GM19463 (cell line): ENCODE measurements at regions not wholly inside any gene's neighbourhood (a gene's known extent, or its start where the extent isn't known, plus 50 kb on each side); places are given as distances from the start of the nearest gene placed in this dataset.

Experiments
- ATAC-seq: cut with Tn5 transposase; IDR thresholded peaks from one replicate; pipeline ENCODE4 v1.9.1; 2021; ENCODE audit warnings: mild to moderate bottlenecking, moderate library complexity; ENCODE audit not compliant: unreplicated experiment

DNA sequence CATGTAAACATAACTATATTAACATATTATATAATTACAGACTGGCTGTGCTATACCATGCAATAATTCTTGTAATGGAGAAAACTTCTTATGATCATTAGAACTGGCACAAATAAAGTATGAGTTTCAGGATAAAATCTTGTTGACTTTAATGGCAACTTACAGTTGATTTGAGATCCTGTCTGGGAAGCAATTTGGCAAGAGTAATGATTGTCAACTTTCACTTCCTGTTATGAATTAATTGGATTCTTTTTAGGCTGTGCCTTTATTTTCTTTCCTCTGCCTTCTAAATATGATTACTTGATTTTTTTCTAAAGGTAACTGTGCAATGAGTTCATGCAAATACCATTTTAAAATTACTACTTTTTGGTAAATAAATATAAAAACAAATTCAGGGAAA lies 158.1 kb upstream of the B3GAT2 start:
- no peak for ATAC-seq

DNA sequence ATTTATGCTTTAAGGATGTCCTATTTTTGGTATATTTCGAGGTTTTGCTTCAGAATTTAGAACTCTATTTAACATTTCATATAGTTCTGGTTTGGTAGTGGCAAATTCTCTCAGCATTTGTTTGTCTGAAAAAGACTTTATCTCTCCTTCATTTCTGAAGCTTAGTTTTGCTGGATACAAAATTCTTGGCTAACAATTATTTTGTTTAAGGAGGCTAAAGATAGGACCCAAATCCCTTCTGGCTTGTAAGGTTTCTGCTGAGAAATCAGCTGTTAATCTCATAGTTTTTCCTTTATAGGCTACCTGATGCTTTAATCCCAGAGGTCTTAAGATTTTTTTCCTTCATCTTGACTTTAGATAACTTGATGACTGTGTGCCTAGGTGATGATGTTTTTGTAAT lies 162.7 kb upstream of the B3GAT2 start:
- ATAC-seq, result no peak

DNA sequence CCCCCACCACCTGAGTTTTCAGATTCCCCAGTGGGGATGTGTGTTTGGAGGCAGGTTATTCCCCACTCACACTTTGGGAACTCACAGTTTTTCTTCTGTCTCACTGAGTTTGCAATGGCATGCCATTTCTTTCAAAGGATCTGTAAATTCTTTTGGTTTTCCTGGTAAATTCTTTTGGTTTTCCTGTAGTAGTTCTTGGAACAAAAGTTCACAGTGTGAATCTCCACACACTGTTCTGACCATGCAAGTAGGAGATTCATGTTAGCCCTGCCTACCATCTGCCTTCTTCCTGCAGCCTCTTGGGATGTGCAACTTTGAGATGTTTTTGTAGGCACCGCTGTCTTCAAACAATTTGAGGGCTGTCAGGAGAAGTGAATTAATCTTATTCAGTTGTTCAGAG lies 165.6 kb upstream of the OGFRL1 start:
- ATAC-seq, result no peak

DNA sequence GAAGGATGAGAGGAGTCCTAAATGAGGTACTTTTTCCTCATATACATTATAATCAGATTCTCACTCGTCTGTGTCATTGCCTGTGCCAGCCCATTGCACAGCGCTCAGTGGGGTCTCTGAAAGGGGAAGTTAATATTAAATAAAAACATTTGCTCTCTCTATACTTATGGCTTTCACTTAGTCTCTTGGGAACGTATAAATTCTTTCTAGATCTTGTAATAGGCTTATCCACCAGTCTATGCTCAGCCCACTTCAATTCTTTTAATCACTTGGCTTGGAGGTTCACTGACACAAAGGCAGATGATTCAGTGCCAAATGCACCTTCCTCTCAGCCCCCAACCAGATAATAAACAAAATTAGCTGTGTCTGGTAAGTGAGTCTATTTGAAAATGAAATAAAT lies 164.3 kb upstream of the OGFRL1 start:
- no peak for ATAC-seq

DNA sequence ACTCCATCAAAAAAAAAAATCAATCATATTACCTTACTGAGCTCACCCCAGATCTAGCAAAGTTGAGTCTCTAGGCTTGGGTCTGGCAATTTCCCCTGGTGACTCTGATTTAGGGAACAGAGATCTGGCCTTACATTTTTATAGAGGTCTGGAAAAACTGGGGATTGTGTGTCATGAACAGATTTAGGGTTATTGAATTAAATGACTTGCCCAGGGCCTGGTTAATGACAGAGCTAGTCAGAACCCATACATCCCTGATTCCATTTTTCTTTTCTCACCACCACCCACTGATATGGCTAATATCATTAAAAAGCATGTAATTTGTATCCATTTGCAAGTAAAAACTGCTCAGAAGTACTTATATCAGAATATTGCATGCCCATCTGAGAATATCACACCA lies 163.4 kb upstream of the OGFRL1 start:
- no peak for ATAC-seq

DNA sequence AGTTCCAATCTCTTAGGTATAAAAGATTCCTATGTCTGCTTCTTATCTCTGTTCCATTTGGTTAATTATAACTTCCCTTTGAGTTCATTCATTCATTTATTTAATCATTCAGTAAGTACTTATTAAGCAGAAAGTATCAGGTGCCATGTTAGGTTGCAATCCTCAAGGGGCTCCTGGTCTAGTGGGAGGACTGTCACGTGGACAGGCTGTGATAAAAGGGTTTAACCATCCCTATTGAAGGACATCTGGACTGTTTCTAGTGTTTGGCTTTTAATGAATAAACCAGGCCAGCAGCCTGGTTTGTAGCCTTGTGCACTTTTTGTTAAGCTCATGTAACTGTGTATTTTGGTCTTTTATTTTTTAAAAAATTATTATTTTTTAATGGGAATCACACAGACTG lies 162.1 kb upstream of the OGFRL1 start:
- no peak for ATAC-seq

DNA sequence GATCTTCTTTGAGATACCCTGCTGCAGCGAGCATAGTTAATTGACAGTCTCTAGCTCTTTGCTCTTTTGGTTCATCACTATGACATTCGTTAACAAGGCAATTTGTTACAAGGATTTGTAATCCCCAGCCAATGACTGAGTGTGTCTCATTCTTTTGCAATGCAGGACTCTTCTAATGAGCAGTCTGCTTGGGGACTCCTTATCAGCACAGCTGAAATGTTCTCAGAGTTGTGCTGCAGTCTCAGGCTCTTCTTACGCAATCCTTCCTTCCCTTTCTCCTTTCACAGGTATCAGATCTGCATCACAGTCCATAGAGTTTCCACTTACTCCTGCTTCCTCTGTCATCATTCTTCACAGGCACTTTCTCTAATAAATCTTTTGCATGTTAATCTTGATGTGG lies 161.2 kb upstream of the OGFRL1 start:
- ATAC-seq, result no peak

DNA sequence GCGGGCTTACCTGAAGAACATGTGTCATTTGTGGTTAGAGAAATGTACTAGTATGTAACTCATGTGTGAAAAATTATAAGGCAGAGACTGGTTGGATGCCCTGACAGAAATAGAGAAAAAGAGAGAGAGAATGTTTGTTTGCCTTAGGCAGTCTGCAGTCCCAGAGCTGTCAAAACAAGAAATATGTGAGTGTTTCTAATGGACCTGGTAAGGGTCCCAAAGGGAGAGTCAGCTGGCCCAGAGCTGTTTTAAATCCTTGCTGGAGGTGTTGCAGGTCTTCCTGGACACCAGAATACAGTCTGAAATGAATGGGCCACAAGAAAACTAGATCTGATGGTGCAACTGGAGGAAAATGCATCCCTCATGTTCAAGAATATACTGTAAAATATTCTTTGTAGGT lies 158.3 kb upstream of the OGFRL1 start:
- no peak for ATAC-seq

DNA sequence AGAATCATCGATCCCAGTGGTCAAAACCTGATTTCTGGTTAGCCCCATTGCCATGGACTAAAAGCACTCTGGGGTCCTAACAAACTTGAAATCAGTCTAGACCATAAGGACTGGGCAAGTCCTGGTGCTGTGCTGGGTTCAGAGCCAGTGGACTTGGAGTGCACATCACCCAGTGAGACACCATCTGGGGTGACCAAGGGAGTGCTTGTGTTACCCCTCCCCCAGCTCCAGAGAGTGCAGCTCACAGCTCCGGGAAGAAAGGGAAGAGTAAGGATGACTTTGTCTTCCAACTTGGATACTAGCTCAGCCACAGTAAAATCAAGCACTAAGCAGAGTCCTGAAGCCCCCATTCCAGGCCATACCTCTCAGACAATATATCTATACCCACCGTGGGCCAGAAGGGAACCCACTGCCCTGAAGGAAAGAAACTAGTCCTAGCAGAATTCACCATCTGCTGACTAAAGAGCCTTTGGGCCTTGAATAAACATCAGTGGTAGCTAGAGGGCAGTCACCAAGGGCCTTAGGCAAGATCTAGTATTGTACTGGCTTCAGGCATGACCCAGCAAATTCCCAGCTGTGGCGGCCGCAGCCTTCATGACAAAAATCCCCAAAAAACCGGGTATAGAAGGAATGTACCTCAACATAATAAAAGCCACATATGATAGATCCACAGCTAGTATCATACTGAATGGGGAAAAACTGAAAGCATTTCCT lies 153.5 kb upstream of the OGFRL1 start:
- no peak for ATAC-seq

DNA sequence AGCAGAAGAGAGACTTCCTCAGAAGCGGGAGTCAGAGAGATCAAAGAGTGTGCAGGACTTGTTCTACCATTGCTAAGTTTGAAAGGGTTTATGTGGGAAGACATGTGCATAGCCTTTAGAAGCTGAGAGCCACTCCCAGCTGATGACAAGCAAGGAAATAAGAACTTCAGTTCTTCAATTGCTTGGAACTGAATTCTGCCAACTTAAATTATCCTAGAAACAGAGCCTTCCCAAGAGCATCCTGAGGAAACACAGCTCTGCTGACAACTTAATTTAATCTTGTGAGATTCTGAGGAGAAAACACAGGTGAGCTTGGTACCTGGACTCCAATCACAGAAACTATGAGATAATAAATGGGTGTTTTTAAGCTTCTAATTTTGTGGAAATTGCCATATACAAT lies 150.6 kb upstream of the OGFRL1 start:
- no peak for ATAC-seq

DNA sequence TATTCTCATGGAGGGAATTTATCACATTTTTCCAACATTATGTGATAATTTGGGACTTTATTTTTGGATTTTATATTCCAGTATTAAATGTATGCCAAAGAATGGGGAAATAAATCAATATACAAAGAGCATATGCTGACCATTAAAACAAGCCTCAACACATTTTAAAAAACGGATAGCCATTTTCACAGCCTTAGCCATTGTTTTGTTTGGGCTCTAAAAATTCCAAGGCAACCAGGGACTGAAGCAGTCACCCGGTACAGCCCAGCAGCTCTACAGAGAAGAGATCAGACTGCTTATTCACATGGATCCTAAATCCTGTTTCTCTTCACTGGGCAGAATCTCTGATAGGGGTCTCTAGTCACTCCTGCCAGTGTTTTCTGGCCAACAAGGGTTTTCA lies 150.2 kb upstream of the OGFRL1 start:
- no peak for ATAC-seq

DNA sequence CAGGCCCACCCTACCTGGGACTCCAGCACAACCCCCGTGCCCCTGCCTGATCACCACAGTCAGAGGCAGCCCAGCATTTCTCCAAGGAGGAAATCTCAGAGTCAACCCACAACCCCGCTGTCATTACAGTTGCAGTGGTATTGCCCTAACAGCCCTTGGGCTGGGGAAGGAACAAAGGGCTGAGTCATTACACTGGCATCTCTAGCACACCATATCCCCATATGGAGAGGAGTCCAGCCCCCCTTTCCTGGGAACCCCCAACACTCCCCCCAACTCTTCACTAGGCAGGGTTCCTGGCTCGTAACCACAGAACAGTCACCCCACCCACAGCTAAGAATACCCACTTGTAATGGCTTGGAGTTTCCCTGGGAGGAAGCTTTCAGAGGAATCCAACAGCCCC lies 149.4 kb upstream of the OGFRL1 start:
- ATAC-seq, result no peak

DNA sequence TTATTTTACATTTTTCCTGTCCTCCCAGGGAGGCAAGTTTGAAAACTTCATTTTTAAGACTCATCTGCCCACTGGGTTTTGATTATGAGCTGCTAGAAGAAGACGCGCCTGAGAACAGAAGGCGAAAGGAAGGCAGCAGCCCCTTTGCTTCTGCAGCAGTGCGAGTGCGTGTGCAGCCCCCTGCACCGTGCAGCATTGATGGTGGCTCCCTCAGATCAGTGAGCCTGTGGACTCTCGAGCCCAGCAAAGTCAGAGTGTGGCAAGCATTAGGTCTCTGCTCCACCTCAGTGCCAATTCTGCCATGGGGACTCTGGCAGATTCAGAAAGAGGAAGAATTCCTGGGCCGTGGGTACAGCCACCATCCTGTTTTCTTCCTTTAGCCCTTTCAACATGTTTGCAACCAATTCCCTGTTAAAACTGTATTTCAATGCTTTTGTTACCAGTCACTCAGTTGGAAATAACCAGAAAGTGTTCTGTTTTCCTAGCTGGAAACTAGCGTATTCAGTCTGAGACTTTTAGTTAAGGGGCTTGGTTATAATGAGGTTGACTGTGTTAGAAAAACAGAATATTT lies 134.8 kb upstream of the OGFRL1 start:
- no peak for ATAC-seq

DNA sequence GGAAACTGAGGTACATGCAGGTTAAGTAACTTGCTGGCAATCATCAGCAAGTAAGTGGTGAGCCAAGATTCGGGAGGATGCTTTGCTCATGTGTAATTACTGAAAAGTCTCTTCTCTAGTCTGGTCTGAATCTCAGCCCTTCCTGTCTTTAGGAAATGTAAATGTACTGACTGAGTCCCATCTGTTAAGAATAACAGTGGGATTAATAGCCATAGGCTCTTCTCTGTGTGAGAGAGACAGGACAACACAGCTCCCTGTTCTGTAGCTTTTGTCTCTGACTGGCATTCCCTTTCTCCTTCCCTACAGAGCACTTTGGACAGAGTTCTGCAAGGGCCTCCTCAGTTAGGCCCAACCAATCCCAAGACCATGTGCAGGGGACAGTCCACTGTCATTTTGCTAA lies 131.3 kb upstream of the OGFRL1 start:
- ATAC-seq, result no peak

DNA sequence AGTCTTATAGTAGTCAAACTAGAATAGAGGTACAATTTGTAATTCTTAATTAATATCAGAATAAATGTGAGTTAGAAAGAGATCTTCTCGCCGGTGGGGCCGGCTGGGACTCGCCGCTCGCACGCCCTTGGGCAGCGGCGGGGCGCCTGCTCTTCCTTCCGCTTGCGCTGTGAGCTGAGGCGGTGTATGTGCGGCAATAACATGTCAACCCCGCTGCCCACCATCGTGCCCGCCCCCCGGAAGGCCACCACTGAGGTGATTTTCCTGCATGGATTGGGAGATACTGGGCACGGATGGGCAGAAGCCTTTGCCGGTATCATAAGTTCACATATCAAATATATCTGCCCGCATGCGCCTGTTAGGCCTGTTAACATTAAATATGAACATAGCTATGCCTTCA lies 123.7 kb upstream of the OGFRL1 start:
- no peak for ATAC-seq

DNA sequence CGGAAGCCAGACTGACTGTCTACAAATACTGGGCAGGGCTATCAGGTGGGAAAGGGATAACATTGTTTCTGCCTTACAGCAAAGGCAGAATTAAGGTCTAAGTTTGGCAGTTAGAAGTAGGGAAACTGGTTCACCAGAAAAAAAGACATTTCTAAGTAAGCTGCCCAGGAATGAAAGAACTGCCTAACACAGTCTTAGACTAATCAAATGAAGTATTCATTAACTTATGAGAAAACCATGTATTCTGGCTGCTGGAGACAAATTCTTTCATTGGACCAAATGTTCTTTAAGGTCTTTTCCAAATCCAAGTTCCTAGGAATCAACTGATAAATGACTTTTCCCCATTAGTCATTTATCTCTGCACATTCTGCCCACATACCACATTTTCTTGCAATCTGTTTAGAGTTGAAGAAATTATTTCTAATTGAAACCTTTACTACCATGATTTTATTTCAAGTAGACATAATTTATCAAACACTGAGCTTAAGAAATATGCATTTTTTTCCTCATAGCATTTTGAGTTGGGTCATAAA lies 120.3 kb upstream of the OGFRL1 start:
- no peak for ATAC-seq

DNA sequence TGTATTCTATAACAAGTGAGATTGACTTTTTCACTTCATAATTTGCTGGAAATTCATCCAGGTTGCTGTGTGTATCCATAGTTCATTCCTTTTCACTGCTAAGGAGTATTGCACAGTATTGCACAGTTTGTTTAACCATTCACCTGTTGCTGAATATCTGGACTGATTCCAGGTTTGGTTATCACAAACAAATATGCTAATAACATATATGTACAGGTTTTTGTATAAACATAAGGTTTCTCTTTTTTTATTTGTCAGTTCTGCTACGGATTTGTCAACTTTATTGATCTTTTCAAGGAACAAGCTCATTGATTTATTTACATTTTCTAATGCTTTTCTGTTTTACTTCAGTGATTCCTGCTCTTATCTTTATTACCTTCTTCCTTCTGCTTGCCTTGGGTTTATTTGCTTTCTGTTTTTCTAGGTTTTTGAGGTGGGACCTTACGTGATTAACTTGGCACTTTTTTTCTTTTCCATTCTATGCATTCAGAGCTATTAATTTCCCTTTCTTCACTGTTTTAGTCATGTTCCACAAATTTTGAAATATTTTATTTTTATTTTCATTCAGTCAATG lies 117.0 kb upstream of the OGFRL1 start:
- no peak for ATAC-seq

DNA sequence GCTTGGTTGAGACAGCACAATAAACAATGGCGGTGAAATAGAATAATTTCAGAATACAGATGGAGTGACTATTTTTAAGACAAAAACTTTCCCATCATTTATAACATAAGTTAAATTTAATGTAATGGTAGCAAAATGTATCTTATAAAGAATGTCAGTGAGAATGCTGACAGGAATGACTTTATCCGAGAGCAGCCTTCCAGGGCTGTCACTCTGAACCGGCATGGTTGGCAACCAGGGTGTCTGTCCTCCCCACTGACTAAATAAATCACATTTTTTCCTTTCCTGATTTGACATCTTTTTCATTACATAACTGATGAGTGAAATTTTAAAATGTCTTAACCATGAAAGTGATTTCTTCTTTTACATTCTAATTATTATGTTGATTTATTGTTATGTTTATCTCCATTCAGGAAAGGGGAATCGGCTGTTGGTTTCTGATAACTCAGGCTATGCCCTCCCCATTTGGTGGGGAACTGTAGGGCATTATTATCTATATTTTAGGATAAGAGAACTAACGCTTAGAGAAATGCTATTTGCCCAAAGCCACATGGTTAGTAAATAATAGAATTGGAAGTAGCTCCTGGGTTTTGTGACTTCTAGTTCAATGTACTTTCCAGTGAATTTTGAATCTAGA lies 109.2 kb upstream of the OGFRL1 start:
- ATAC-seq, result no peak

DNA sequence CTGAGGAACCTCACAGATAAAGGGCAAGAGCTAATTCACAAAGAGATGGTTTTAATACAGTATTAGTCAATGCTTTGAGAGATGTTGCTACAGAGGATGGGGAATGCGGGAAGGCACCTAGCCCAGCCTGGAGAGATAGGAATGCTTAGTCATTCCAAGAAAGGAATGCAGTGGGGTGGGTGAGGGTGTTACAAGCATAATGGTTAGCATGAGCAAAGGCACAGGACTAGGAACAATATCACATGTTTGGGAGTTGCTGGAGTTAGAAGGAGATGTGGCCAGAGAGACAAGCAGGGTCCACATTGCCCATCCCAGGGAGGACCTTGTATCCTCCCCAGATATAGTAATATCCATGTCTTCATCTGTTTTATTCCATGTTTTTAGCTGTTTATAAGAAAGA lies 107.0 kb upstream of the OGFRL1 start:
- no peak for ATAC-seq

DNA sequence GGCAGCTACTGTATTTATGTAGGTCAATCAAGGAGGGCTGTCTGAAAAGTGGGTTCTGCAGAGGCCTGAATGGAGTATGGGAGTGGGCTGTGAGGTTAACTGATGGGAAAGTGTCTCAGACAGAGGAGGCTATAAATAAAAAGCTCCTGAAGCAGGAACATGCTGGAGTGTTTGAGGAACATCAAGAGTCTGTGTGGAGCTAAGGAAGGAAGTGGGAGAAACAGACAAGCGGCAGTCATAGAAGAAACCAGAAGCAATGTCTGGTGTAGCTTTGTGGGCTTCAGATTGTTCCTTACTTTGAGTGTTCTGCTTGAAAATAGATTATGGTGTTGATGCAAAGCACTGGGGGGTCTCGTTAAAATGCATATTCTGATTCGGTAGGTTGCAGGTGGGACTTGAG lies 101.5 kb upstream of the OGFRL1 start:
- no peak for ATAC-seq

DNA sequence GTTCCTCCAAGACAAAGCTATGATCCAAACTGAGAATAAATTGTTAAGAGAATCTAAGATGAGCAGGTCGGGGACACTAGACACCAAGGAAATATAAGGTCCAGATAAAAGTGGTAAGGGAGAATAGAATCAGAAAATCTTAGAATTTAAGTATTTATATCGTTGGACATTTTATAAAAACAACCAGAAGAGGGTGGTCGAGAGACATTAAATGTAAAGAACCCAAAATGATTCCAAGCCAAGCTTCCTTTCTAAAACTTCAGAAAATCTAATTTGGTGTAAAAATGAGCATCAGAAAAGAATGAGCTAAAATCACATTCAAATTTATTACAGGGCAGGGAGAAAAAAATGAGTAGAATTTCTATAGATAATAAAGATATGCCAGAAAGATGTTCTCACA lies 97.8 kb upstream of the OGFRL1 start:
- no peak for ATAC-seq

DNA sequence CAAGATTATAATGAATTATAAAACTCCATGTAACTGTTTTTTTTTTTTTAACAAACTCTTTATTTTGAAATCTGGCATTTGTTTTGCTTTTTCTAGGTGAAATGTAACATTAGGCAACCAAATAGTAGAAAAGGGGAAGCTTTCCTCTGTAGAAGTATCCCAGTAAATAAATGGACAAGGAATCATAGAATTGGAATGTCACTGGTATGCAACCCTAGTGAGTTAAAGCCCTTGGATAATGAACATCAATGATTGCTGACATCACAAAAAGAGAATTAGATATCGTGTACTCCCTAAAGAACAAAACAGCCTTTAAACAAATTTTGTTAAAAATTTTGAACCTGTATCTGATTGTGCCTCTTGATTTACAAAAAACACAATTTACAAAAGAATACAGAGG lies 93.9 kb upstream of the OGFRL1 start:
- no peak for ATAC-seq
